ENCODE measurements at regions not wholly inside any gene's neighbourhood (a gene's known extent, or its start where the extent isn't known, plus 50 kb on each side); places are given as distances from the start of the nearest gene placed in this dataset.

DNA sequence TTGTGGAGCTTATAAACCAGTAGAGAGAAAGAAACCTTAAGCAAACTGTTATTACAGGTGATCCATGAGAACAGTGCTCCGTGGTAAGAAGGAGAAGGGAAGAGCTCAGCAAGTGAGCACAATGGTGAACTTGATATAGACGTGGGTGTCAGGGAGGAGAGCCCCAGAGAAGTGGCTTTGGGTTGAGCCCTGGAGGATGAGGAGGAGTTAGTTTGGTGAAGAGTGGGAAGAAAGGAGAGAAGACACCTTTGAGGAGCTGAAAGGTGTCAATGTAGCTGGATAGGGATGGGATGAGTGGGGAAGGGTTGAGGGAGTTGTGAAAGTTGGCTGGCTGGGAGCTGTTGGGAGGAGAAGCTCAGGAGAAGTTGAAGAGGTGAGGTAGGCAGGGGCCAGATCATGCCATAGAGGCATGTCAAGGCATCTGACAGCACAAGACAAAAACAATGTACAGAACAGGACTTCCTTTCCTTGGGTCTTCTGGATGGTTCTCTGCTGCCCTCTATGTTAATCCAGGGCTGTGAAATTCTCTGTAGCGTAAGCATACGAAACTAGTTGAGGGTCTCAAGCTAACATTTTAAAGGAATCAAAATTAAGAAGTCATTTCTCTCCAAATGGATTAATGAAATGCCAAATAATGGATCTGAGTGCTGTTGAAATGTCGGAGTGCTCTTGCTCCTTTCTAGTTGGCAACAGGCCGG is 501.9 kb downstream of the KDM4C start:
- H3K36me3 ChIP-seq: no peaks in the 10 kb centered on the region
- no peak overlapping the region for H3K27ac ChIP-seq
- H3K27me3 ChIP-seq (ENCODE audit: insufficient read depth, low read depth, severe bottlenecking): no peaks in the 10 kb centered on the region
- TF ChIP-seq, protein P1, sequence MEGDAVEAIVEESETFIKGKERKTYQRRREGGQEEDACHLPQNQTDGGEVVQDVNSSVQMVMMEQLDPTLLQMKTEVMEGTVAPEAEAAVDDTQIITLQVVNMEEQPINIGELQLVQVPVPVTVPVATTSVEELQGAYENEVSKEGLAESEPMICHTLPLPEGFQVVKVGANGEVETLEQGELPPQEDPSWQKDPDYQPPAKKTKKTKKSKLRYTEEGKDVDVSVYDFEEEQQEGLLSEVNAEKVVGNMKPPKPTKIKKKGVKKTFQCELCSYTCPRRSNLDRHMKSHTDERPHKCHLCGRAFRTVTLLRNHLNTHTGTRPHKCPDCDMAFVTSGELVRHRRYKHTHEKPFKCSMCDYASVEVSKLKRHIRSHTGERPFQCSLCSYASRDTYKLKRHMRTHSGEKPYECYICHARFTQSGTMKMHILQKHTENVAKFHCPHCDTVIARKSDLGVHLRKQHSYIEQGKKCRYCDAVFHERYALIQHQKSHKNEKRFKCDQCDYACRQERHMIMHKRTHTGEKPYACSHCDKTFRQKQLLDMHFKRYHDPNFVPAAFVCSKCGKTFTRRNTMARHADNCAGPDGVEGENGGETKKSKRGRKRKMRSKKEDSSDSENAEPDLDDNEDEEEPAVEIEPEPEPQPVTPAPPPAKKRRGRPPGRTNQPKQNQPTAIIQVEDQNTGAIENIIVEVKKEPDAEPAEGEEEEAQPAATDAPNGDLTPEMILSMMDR (IDR thresholded peaks at IDR 0.05; ENCODE audit: low read depth, low read length): no peak
- no peak overlapping the region for H3K4me3 ChIP-seq (ENCODE audit: low read depth, low read length)
- DNase-seq: no peak
- no peaks in the 10 kb centered on the region for H3K9me3 ChIP-seq (ENCODE audit: severe bottlenecking)

DNA sequence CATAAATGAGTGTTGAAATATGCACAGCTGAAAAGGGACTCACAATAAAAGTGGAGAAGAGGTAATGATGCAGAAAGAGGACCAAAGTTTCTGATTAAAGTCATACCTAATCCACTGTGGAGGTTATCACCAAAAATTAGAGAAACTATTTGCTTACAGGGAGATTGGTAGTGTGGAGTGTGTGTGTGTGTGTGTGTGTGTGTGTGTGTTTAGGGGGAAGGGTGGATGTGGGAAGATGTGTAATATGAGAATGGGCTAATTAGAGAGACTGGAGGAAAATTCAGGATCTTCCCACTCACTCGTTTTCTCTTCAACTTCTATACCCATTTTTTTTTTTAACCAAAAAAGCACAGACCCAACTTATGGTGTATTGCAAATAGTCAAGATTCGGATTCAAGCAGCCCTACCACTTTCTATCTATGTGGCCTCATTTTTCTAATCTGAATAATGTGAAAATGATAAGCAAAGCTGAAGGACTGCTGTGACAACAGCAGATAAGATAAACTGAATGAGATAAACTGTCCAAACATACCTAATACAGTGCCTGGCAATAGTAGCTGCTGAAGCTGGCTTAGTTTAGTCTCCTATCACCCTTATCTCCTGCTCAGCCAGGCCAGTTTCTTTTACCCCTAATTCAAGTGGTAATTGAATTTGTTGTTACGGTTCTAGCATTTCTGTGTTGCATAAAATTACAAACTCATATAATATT is 501.1 kb downstream of the KDM4C start:
- DNase-seq: no peak
- Histone ChIP-seq H3K4me3 (ENCODE audit: low read depth, low read length) (no peak overlapping the region), H3K9me3 (ENCODE audit: severe bottlenecking) (no peaks in the 10 kb centered on the region), H3K36me3 (no peaks in the 10 kb centered on the region), H3K27me3 (ENCODE audit: insufficient read depth, low read depth, severe bottlenecking) (no peaks in the 10 kb centered on the region), H3K27ac (no peak overlapping the region)
- TF ChIP-seq, protein P1 (IDR thresholded peaks at IDR 0.05; ENCODE audit: low read depth, low read length): no peak

DNA sequence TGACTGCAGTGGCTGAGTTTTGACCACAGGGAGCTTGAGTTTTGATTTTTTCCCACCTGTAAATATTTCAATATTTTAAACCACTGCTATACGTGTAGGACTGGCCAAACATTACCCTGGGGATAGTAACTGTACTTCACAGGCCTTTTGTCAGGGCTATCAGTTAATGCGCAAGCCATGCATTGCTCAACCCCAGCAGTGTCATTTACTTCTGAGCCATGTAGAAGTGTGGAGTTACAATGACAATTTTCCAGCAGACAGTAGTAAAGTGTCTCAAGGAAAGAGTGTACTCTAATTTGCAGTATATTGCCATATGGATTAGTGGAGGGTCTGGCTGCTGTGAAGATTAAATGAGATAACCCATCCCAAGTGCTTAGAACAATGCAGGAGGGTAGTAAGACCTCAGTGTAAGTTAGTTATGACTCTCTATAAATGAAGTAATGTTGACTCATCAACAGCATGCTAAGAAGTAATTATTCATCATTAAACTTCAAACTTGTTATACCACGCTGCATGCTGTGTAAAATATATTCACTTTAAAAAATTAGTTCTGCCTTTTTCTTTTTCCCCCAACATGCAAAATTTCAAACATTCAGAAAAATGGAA is 489.2 kb downstream of the KDM4C start:
- TF ChIP-seq, protein P1 (IDR thresholded peaks at IDR 0.05; ENCODE audit: low read depth, low read length): no peak
- DNase-seq: no peak
- no peaks in the 10 kb centered on the region for H3K27me3 ChIP-seq (ENCODE audit: insufficient read depth, low read depth, severe bottlenecking)
- H3K36me3 ChIP-seq: no peaks in the 10 kb centered on the region
- no peak overlapping the region for H3K4me3 ChIP-seq (ENCODE audit: low read depth, low read length)
- no peaks in the 10 kb centered on the region for H3K9me3 ChIP-seq (ENCODE audit: severe bottlenecking)
- H3K27ac ChIP-seq: no peak overlapping the region

DNA sequence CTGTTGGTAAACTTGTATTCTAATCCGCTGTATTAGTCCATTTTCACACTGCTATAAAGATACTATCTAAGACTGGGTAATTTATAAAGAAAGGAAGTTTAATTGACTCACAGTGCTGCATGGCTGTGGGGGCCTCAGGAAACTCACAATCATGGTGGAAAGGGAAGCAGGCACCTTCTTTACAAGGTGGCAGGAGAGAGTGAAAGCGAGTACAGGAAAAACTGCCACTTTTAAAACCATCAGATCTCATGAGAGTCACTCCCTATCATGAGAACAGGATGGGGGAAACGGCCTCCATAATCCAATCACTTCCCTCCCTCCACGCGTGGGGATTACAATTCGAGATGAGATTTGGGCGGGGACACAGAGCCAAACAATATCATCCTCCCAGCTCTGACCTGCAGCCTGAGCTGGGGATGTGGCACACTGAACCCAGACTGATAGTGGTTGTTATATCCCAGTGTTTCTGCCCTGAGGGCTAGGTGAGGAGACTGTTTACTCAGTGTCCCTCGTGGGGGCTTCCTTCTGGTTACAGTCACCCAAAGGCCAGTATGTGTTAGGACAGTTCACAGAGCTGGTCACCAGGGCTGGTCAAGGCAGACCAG is 488.3 kb downstream of the KDM4C start:
- Histone ChIP-seq H3K27ac (no peak overlapping the region), H3K36me3 (no peaks in the 10 kb centered on the region), H3K9me3 (ENCODE audit: severe bottlenecking) (no peaks in the 10 kb centered on the region), H3K27me3 (ENCODE audit: insufficient read depth, low read depth, severe bottlenecking) (no peaks in the 10 kb centered on the region), H3K4me3 (ENCODE audit: low read depth, low read length) (no peak overlapping the region)
- TF ChIP-seq, protein P1 (IDR thresholded peaks at IDR 0.05; ENCODE audit: low read depth, low read length): no peak
- DNase-seq: no peak

DNA sequence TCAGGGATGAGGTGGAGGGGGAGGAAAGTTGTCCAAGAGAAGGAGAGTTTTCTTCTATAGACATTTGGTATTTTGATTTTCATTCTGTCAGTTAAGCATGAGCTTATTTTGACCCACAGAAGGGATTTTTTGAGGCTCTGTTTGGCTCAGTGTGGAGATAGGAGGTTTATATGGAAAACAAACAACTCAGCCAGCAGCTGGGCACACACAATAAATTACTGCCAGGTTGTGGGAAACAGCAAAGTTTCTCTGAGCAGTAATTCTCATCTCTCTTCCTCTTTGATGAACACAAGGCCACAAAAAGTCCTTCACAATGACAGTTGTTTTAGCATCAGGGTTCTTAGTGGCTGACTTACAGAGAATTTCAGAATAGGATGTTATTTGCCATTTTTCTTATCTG is 486.1 kb downstream of the KDM4C start:
- Histone ChIP-seq H3K36me3 (no peaks in the 10 kb centered on the region), H3K27me3 (ENCODE audit: insufficient read depth, low read depth, severe bottlenecking) (no peaks in the 10 kb centered on the region), H3K4me3 (ENCODE audit: low read depth, low read length) (no peak overlapping the region), H3K9me3 (ENCODE audit: severe bottlenecking) (no peaks in the 10 kb centered on the region), H3K27ac (no peak overlapping the region)
- DNase-seq: no peak
- TF ChIP-seq, protein P1 (IDR thresholded peaks at IDR 0.05; ENCODE audit: low read depth, low read length): no peak

Measured in WERI-Rb-1 (cell line).